GM23248 (cell line): ENCODE measurements at regions not wholly inside any gene's neighbourhood (a gene's known extent, or its start where the extent isn't known, plus 50 kb on each side); places are given as distances from the start of the nearest gene placed in this dataset.

Source experiments
- DNase-seq: peaks from one replicate; pipeline ENCODE4 v3.0.0-alpha.2; 2015
- H2AFZ ChIP-seq: fragments of 200-600 bp; sonication (generic); 2 replicates; pipeline ENCODE4 v1.6.1; 2016; ENCODE audit warnings: antibody characterized with exemption
- H3F3A ChIP-seq: fragments of 200-600 bp; sonication (generic); 2 replicates; pipeline ENCODE4 v1.6.1; 2016; ENCODE audit warnings: mild to moderate bottlenecking, antibody characterized with exemption, mixed run types; ENCODE audit not compliant: insufficient read depth
- H3K27ac ChIP-seq: fragments of 200-600 bp; sonication (generic); 2 replicates; pipeline ENCODE4 v1.5.1; 2016; ENCODE audit warnings: mild to moderate bottlenecking
- H3K27me3 ChIP-seq: fragments of 200-600 bp; sonication (generic); replicated peaks from 2 replicates; pipeline ENCODE4 v1.6.1; 2016; ENCODE audit warnings: mild to moderate bottlenecking; ENCODE audit not compliant: insufficient read depth
- H3K36me3 ChIP-seq: fragments of 200-600 bp; sonication (generic); 2 replicates; pipeline ENCODE4 v1.6.1; 2016; ENCODE audit warnings: low read depth, mild to moderate bottlenecking
- H3K4me1 ChIP-seq: fragments of 200-600 bp; sonication (generic); 2 replicates; pipeline ENCODE4 v1.6.1; 2016; ENCODE audit warnings: mild to moderate bottlenecking; ENCODE audit not compliant: insufficient read depth
- H3K4me2 ChIP-seq: fragments of 200-600 bp; sonication (generic); one replicate; pipeline ENCODE4 v1.6.1; 2016; ENCODE audit warnings: mild to moderate bottlenecking; ENCODE audit not compliant: unreplicated experiment
- H3K4me3 ChIP-seq: fragments of 200-600 bp; sonication (generic); 2 replicates; pipeline ENCODE4 v1.5.1; 2016; ENCODE audit warnings: mild to moderate bottlenecking
- H3K79me2 ChIP-seq: fragments of 200-600 bp; sonication (generic); 2 replicates; pipeline ENCODE4 v1.6.1; 2016; ENCODE audit warnings: mild to moderate bottlenecking; ENCODE audit not compliant: insufficient read depth
- H3K9ac ChIP-seq: fragments of 200-600 bp; sonication (generic); 2 replicates; pipeline ENCODE4 v1.6.1; 2016; ENCODE audit warnings: mild to moderate bottlenecking
- H3K9me2 ChIP-seq: fragments of 200-600 bp; sonication (generic); 2 replicates; pipeline ENCODE4 v1.6.1; 2016; ENCODE audit warnings: mixed run types, mild to moderate bottlenecking, moderate library complexity; ENCODE audit not compliant: insufficient read depth
- H3K9me3 ChIP-seq: fragments of 200-600 bp; sonication (generic); one replicate; pipeline ENCODE4 v1.6.1; 2017; ENCODE audit warnings: low read depth
- H4K20me1 ChIP-seq: fragments of 200-600 bp; sonication (generic); 2 replicates; pipeline ENCODE4 v1.6.0; 2016; ENCODE audit not compliant: insufficient read depth
- EZH2 ChIP-seq: fragments of 200-600 bp; sonication (generic); IDR thresholded peaks from 2 replicates; pipeline ENCODE4 v1.6.1; 2018; ENCODE audit warnings: antibody characterized with exemption, mild to moderate bottlenecking; ENCODE audit not compliant: insufficient read depth, poor library complexity, severe bottlenecking
- EZH2phosphoT487 ChIP-seq: fragments of 200-600 bp; sonication (generic); IDR thresholded peaks from 2 replicates; pipeline ENCODE4 v1.6.1; 2018; ENCODE audit warnings: antibody characterized with exemption, moderate library complexity, mild to moderate bottlenecking, low read depth; ENCODE audit not compliant: insufficient read depth
- WGBS, 2 experiments: methylation state at CpG; one replicate each; pipeline ENCODE4 v1.1.6; 2015 to 2017; ENCODE audit warnings: low lambda C conversion rate in 2 of 2, low coverage in 1 of 2; ENCODE audit errors: missing lambda C conversion rate in 2 of 2; 5-methylcytosine and 5-hydroxymethylcytosine counted together
- in situ Hi-C: fragments of 300-500 bp; cut with MboI; formaldehyde crosslinking; loops from 2 replicates; pipeline ENCODE4 v1.15.0; 2020

DNA sequence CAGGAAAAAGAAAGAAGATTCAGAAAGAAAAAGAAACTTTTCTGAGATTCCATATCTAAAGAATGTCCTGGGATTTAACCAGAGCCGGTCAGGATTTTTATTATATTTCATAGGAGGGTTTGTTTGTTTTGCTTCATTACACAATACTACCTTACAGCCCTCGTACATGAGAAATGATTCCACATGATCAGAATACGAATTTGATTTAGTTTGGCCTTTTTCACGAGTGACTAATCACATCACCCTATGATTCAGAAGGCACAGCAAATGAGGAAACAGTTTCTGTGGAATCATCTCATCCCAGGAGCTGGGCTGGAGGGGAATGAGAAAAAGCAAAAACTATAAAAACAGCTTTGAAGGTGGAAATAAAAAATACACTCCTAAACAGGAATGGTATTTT, 54.7 kb upstream of the VWC2 start:
- TF ChIP-seq EZH2phosphoT487, result no peak
- TF ChIP-seq EZH2, result no peak
- no peak overlapping the region for H3K4me3 ChIP-seq
- no peaks in the 10 kb centered on the region for H4K20me1 ChIP-seq
- no peak overlapping the region for H3K27ac ChIP-seq
- H3K9me2 ChIP-seq, result no peaks in the 10 kb centered on the region
- WGBS, 2 experiments, result 14 to 15% methylated on average over 4 of the region's 4 CpGs
- no peak overlapping the region for H2AFZ ChIP-seq
- H3K4me2 ChIP-seq, result no peak overlapping the region
- no peaks in the 10 kb centered on the region for H3F3A ChIP-seq
- no peaks in the 10 kb centered on the region for H3K9me3 ChIP-seq
- no peak overlapping the region for H3K9ac ChIP-seq
- H3K79me2 ChIP-seq, result no peaks in the 10 kb centered on the region
- no peak for DNase-seq
- in situ Hi-C loops, result no loop called here
- no peaks in the 10 kb centered on the region for H3K27me3 ChIP-seq
- H3K4me1 ChIP-seq, result no peaks in the 10 kb centered on the region
- no peaks in the 10 kb centered on the region for H3K36me3 ChIP-seq

GRCh38 chr7:49721441-49721840, 52.0 kb upstream of the VWC2 start:
- in situ Hi-C loops, result no loop called here
- no peaks in the 10 kb centered on the region for H3K4me1 ChIP-seq
- no peaks in the 10 kb centered on the region for H4K20me1 ChIP-seq
- H3K79me2 ChIP-seq, result no peaks in the 10 kb centered on the region
- H3K9me2 ChIP-seq, result no peaks in the 10 kb centered on the region
- TF ChIP-seq EZH2phosphoT487, result no peak
- TF ChIP-seq EZH2, result no peak
- no peak overlapping the region for H3K4me2 ChIP-seq
- no peaks in the 10 kb centered on the region for H3K27me3 ChIP-seq
- H3F3A ChIP-seq, result no peaks in the 10 kb centered on the region
- H3K9me3 ChIP-seq, result peaks cover under 1% of the 10 kb centered on the region
- DNase-seq, result no peak
- no peak overlapping the region for H3K27ac ChIP-seq
- H3K4me3 ChIP-seq, result no peak overlapping the region
- 6 to 8% methylated on average over 4 of the region's 4 CpGs for WGBS, 2 experiments
- H2AFZ ChIP-seq, result no peak overlapping the region
- H3K36me3 ChIP-seq, result no peaks in the 10 kb centered on the region
- no peak overlapping the region for H3K9ac ChIP-seq
